HG03064 (cell line): ENCODE measurements at regions not wholly inside any gene's neighbourhood (a gene's known extent, or its start where the extent isn't known, plus 50 kb on each side); places are given as distances from the start of the nearest gene placed in this dataset.

Experiments used
- ATAC-seq: cut with Tn5 transposase; IDR thresholded peaks from one replicate; pipeline ENCODE4 v1.9.1; 2021; ENCODE audit warnings: low read depth; ENCODE audit not compliant: unreplicated experiment

DNA sequence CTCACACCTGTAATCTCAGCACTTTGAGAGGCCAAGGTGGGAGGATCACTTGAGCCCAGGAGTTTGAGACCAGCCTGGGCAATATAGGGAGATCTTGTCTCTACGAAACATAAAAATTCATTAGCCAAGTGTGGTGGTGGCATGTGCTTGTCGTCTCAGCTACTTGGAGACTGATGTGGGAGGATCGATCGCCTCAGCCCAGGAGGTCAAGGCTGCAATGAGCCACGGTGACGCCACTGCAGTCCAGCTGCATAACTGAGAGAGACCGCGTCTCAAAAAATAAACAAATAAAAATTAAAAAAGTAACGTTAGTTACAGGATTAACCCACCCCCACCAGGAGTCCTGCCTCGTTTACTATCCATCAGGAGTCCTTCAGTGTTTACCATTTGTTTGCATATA lies 345.1 kb downstream of the BTBD3 start:
- no peak for ATAC-seq

DNA sequence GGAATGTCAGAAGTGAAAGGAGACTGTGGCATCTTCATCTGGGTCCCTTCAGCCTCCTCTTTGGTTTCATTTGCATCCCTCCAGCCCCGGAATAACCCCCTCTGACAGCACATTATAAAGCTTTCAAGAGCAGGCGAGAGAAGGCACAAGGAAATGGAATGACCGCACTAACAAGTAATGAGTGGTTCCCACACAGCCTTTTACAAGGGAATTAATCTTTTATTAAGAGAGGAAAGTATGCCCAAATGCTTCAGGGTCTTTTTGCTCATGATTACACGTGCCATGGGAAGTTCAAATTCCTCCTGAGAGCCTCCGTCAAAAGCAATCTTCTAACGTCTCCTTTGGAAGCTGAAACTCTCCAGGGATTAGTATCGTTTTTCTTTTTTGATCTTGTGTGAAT lies 347.0 kb downstream of the BTBD3 start:
- no peak for ATAC-seq

DNA sequence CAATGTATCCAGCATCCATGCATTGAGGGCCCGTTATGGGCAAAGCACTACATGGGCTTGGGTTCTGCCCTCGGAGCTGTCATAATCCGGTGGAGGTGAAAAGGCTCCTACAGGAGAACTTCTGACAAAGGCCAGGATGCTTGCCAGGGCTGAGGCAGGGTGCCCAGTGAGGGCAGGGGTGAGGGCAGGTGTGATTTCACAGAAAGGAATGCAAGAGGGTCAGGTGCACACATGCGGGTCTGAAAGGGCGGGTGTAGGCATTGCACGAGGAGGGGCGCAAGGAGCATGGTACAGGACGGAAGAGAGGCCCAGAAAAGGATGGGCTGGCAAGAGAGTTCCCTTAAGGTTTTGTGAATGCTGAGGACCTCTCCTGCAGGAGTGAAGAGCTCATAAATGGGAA lies 348.0 kb downstream of the BTBD3 start:
- ATAC-seq, result no peak

DNA sequence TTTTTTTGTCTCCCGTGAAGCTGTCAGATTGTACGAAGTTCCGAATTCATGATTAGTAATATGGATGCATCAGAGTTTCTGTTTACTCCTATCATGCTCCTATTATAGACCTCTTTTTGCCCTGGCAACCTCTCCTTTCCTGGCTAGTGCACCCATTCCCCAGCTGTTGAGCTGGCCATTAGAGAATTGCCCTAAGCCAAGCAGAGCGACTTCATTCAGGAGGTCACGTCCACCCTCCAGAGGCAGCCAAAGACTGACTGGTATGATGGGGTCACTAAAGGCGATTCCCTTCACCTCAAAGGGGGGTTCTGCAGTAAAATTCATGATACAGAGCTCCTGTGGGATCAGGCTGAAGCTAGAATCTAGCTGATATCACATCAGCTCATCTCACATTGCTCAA lies 351.9 kb downstream of the BTBD3 start:
- ATAC-seq, result no peak

DNA sequence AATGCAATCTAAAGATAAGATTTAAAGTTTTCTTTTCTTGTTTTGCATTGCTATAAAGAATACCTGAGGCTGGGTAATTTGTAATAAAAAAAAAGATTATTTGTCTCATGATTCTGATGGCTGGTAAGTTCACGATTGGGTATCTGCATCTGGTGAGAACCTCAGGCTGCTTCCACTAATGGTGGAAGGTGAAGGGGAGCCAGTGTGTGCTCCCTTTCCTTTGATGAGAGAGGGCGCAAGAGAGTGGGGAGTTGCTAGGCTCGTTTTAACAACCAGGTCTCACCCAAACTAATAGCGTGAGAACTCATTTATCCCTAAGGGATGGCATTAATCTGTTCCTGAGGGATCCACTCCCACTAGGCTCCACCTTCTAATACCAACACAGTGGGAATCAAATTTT lies 353.2 kb downstream of the BTBD3 start:
- no peak for ATAC-seq

DNA sequence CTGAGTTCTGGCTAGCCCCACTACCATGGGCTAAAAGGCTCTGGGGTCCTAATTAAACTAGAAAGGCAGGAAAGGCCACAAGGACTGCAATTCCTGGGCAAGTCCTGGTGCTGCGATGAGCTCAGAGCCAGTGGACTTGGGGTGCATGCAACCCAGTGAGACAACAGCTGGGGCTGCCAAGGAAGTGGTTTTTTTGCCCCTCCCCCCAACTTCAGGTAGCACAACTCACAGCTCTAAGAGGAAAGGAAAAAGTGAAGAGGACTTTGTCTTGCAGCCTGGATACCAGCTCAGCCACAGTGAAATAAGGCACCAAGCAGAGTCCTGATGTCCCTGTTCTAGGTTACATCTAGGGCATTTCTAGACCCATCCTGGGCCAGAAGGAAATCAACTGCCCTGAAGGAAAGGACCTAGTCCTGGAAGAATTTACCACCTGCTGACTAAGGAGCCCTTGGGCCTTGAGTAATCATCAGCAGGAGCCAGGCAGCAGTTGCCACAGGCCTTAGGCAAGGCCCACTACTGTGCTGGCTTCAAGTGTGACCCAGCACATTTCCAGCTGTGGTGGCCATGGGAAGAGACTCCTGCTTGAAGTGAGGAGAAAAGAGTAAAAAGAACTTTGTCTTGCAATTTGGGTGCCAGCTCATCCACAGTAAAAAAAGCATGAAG lies 358.4 kb downstream of the BTBD3 start:
- ATAC-seq, result no peak

DNA sequence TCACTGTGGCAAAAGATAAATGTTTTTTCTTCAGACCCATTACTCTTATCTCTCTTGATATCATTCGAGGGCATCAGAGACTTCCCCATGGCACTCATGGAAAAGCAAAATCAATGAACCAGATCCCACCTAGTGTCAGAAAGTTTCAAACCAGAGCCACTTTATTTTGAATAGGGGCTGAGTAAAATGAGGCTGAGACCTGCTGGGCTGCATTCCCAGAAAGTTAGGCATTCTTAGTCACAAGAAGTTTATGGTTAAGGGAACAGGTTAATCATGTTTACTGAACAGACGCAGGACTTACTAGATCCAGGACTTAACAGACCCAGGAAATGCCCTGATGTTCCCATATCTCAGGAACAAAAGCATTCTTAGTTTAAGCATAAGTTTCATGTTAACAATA lies 369.9 kb downstream of the BTBD3 start:
- ATAC-seq, result no peak

DNA sequence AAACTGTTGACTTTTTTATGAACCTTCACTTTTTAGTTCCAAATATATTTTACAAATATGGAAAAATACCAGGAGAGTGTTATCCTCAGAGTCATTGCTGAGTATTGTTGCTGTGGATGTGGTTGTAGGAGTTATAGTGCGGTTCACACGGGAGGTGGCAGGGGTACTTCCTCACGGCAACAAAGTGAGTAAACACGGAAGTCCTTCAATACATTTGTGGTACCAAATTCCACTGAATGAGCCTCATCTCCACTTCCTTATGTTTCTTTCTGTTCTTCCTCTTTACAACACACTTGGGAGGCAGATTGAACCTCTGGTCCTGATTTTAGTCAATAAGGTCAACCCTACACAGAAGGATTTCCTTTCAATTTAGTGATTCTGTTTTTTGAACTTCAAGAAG lies 371.8 kb downstream of the BTBD3 start:
- no peak for ATAC-seq

DNA sequence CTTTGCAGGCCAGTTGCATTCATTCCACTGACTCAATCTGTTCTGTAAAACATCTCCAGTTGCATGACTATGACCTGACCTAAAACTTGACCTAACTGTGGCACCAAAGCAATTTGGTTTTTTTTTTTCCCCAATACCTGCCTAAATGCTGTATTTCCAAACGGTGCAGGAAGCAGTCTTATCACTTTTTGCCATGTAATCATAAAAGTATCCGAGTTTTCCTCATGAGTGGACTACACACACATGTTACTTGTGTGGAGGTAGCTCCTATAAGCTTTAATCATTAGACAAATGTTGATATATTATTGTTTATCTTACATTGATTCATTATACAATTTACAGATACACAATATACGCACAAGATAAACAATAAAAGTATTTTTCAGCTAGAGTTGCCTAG lies 373.7 kb downstream of the BTBD3 start:
- ATAC-seq, result no peak

DNA sequence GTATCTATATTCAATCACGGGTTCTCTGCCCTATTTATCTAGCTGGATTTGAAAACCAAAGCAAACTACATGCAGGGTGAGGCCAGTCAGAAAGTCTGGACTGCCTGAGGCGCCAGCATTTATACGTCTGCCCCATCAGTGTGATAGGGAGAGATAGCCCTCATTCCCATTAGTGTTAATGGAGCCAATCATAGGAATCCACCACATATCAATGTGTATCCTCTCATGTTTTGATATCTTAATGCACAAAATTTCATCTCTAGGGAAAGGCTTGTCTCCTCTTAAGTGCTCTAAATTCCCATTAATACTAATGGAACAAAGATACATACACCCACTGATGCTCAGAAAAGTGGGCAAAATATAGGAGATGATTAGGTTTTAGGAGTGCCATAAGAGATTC lies 376.2 kb downstream of the BTBD3 start:
- ATAC-seq, result no peak

DNA sequence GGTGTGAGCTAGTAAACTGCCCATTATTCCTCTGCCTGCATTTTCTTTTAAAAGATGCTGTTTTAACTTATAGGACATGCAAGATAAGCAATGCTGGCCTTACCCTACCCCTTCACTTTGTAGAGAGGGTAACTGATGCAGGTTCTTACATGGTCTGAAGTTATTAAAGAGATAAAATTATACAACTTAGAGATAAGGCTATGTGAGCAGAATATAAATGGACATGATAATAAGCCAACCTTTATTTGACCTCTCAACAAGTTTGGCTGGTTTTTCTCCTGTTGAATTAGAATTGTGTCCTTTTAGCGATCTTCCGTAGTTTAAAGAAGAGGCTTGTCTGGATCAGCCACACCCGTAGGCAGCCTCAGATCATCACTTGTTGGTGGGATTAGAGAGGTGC lies 377.0 kb downstream of the BTBD3 start:
- ATAC-seq, result no peak

DNA sequence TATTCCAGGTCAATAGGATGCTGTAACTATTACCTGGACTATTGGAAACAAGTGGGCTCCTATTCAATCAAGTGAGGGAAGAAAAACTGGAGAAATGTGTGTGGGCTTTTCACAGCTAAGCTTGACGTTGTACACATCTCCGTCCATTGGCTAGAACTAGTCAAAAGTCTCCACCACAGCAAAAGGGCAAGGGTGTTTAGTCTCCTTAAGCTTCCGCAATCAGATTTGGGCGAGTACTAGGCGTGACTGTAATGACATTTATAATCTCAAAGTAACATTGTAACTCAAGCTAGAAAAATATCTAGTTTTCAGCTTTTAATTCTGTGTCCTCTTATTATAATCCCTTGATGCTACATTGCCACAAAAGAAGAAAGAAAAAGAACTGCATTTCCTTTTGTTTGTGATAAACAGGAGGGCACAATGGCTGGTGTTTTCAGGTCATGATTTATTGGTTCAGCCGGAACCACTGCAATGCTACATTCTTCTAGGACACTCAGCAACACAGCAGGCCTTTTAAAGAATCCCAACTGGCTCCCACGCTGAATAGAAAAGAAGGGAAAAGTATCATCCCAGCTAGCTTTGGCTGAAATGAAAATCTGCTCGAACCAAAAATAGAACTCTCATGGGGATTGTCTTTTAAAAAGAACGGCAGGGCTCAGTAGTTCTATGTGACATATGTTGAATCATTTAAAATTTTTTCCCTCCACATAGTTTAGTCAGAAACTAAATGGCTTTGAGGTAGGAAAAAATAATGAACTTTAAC lies 387.7 kb downstream of the BTBD3 start:
- ATAC-seq, result no peak

DNA sequence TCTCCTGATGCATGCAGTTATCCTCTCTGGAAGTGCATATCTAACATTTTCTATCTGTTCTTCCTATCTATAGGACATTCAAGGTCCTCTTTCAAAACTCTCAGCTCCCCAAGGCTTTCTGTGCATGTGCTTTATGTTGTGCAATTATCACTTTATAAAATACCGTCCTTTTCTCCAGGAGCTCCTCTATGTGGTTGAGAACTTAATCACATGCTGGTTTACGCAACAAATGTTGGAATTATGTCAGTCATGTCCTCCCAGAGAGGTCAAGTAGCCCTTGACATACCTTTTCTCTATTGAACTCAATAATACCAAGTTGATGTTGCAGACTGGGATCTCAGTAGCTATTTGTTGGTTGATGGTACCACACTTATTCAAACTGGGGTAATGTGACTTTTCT lies 388.4 kb downstream of the BTBD3 start:
- ATAC-seq, result no peak

DNA sequence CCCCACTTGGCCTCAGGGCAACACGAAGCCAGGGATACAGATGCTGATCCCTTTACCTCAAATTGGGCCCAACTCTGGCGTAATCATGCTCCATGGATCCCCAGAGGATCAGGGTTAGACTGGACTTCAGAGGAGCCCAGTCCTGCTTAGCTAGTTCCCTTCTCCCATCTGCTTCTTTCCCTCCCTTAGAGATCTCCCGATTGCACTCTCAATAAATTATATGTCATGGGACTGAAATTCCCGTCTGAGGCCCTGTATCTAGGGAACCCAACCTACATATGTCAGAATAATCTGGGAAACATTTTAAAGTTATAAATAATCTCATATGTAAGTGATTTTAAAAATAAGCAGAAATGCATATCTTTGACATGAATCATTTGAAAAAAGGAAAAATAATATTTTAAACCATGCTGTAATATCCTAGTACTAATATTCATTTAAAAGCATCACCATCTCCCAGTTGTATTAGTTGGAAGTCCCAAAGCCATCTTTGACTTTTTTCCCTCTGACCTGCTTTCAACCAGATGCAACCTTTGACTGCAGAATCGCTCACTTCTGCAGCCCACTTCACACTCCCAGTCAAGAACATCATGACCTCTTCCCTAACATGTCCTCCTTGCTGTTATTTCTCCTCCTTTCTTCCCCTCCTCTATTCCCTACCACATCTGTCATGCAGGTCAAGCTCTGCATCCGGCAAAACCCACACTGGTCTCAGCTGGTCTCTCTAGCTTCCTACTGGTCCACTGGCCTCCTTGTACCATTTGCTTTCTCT lies 393.6 kb downstream of the BTBD3 start:
- ATAC-seq, result no peak

DNA sequence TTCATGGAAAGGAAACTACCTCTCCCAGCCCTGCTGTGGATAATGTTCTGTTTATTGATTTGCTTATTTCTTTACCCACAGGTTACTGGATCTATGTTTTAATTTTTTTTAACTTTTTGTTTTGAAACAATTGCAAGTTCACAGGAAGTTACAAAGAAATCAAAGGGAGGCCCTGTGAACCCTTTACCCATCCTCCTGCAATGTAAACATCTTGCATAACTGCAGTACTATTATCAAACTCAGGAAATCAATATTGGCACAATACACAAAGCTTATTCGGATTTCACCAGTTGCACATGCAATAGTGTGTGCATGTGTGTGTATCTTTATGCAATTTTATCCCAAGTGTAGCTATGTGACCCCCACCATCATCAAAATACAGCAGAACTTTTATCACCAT lies 398.0 kb downstream of the BTBD3 start:
- no peak for ATAC-seq

DNA sequence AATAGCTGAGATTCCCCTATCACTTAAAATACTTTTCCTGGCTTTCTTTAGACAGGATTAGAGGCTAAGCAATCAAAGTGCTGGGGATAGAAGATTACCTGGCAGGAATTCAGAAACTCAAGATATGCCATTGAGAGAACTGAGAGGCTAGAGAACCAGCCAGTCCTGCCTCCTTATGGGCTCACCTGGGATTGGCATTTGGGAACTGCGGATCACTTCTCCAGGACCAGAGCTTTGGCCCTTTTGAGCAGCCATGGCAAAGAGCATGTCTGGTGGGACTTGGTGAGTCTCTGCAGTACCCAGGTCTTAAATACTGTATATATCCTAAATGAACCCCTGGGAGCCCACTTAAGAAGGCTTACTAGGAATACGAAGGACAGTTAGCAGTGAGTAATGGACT lies 399.1 kb downstream of the BTBD3 start:
- ATAC-seq, result no peak

DNA sequence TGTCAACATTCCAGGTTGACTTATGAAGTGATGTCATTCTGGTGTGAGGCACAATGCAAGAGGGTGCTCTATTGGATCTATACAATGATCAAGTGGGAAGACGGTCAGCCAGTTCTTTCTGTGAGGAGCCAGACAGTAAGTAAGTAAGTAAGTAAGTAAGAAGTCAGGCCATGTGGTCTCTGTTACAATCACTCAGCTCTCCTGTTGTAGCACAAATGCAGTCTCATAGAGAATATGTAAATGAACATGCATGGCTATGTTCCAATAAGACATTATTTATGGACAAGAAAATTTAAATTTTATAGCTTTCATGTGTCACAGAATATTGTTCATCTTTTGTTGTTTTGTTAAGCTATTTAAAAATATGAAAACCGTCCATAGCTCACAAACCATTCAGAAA lies 399.7 kb downstream of the BTBD3 start:
- ATAC-seq, result no peak

DNA sequence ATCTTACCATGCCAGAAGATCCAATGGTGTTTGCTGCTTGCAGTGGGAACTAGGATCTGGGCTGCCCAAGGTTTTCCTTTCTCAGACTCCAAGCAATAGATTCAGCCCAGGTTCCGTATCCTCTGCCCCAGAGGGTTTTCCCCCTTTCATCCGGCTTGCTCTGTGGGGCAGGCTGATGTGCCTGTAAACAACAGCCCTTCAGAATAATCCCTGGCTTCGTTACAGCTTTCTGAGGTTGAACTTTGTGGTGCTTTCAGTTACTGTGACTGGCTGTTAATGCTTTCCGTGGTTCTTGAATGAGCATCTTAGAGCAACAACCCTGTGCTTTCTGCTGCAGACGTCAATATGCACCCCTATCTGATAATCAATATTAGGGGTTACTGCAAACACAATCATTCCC lies 400.4 kb downstream of the BTBD3 start:
- ATAC-seq, result no peak

DNA sequence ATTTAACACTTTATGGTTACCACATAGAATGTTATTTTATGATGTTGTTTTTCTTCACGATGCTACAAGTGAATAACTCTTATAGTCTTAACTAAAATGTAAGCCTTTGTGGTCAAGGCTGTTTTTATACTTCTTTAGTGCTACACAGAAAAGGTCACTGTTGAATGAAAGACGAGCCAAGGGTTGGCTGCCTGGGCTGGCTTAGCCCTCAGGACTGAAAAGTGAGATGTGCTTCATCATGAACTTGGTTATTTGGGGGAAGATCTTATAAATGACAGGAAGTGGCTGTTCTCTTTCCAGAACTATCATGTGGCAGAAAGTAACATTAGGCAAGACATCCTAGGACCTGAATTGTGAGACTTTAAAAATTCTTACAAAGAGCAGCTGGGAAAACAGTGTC lies 404.0 kb downstream of the BTBD3 start:
- no peak for ATAC-seq

DNA sequence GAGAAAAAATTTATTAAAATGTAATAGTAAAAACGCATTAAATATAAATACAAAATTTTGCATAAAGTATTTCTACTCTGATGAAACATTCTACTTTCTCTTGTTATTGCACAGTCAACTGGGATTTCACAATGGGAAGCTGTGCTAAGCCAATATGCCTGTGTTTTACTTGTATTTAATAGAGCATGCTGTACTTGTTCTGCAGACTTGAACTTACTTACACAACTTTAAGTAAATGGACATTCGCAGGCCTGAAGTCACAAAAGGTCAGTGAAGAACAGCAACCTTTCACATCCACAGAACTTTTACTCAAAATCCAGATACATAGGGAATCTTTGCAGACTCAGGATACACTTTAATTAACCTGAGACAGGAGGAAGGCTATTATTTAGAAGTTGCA lies 409.5 kb downstream of the BTBD3 start:
- no peak for ATAC-seq

DNA sequence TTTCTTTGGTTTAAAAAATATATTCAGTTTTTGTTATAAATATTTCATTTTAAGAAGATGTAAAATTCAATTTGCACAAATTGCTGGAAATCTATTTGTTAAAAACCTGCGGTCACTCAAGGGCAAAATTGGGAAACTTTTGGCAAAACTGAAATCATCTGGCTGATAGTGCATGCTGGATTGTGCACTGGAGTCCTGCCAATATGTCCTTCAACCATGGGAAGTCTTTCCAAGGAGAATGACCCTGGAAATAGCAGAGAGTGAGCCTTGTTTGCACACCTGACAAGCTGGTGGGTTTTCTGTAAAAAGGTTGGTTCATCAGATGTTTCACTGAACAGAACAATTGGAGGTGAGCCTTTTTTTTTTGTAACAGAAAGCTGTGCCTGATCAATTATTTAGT lies 413.5 kb downstream of the BTBD3 start:
- no peak for ATAC-seq

DNA sequence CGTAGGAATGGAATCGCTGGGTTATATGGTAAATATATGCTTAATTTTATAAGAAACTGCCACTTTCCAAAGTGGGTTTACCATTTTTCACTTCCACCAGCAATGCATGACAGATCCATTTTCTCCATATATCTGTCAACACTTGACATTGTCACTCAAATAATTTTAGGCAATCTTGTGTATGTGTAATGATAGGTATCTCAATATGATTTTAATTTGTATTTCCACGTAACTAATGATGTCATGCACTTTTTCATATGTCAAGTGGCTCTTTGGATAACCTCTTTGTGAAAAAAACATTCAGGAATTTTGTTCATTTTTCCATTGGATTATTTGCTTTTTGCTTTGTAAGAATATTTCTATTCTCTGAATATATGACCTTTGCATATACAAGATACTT lies 419.9 kb downstream of the BTBD3 start:
- no peak for ATAC-seq
